ENCODE measurements at regions not wholly inside any gene's neighbourhood (a gene's known extent, or its start where the extent isn't known, plus 50 kb on each side); places are given as distances from the start of the nearest gene placed in this dataset.
"Not testable (repeated sequence)": the region's sequence is repeated elsewhere in the genome, so short reads cannot be mapped to it uniquely, and the experiment has no call there.

GRCh38 chr19:27971071-27971470 lies 1241.9 kb downstream of the UQCRFS1 start:
- H3K9me3 ChIP-seq: no peaks in the 10 kb centered on the region
- ATAC-seq (peak; percentile 23), DNase-seq (no peak)
- H3K36me3 ChIP-seq: no peaks in the 10 kb centered on the region
- no peak overlapping the region for H3K27ac ChIP-seq
- H3K4me3 ChIP-seq: no peak overlapping the region
- no peaks in the 10 kb centered on the region for H3K4me1 ChIP-seq
- intact Hi-C loops (cut with DNase I): no loop called here
- H3K27me3 ChIP-seq: no peaks in the 10 kb centered on the region
- no peak for TF ChIP-seq CTCF (IDR thresholded peaks at IDR 0.05)

- H3K27ac ChIP-seq: no peak overlapping the region
- intact Hi-C loops (cut with DNase I): no loop called here
- H3K4me3 ChIP-seq: no peak overlapping the region
- DNase-seq: peak in 1 of 4 donors; percentile 16
- H3K4me1 ChIP-seq: no peaks in the 10 kb centered on the region
- H3K9me3 ChIP-seq: no peaks in the 10 kb centered on the region
- TF ChIP-seq CTCF (IDR thresholded peaks at IDR 0.05): peak; percentile 30 to 61
- no peaks in the 10 kb centered on the region for H3K36me3 ChIP-seq
- no peak for ATAC-seq
- H3K27me3 ChIP-seq: no peaks in the 10 kb centered on the region
These were observed 1246.5 kb downstream of the UQCRFS1 start for GRCh38 chr19:27966390-27966816.

- DNase-seq (peak in 2 of 4 donors; percentile 48 to 69), ATAC-seq (no peak)
- H3K27ac ChIP-seq: no peak overlapping the region
- intact Hi-C loops (cut with DNase I): no loop called here
- H3K36me3 ChIP-seq: no peaks in the 10 kb centered on the region
- no peaks in the 10 kb centered on the region for H3K4me1 ChIP-seq
- no peak overlapping the region for H3K4me3 ChIP-seq
- no peaks in the 10 kb centered on the region for H3K9me3 ChIP-seq
- no peaks in the 10 kb centered on the region for H3K27me3 ChIP-seq
- no peak for TF ChIP-seq CTCF (IDR thresholded peaks at IDR 0.05)
These were observed 1248.8 kb downstream of the UQCRFS1 start for GRCh38 chr19:27964185-27964584.

- intact Hi-C loops (cut with DNase I): no loop called here
- H3K27me3 ChIP-seq: no peaks in the 10 kb centered on the region
- no peak overlapping the region for H3K27ac ChIP-seq
- no peaks in the 10 kb centered on the region for H3K36me3 ChIP-seq
- DNase-seq (no peak), ATAC-seq (no peak)
- H3K9me3 ChIP-seq: no peaks in the 10 kb centered on the region
- H3K4me3 ChIP-seq: no peak overlapping the region
- TF ChIP-seq CTCF (IDR thresholded peaks at IDR 0.05): no peak
- H3K4me1 ChIP-seq: no peaks in the 10 kb centered on the region
These were observed 1250.7 kb downstream of the UQCRFS1 start for GRCh38 chr19:27962264-27962663.

- ATAC-seq: no peak
These were observed 1257.2 kb downstream of the UQCRFS1 start for GRCh38 chr19:27955485-27956480.

GRCh38 chr19:27942607-27943006 lies 1270.3 kb downstream of the UQCRFS1 start:
- ATAC-seq; H3K27me3 ChIP-seq; intact Hi-C loops (cut with DNase I); H3K27ac ChIP-seq; DNase-seq; H3K36me3 ChIP-seq; H3K4me3 ChIP-seq; H3K4me1 ChIP-seq: not testable (repeated sequence)
- peaks cover 0 to 30% of the 10 kb centered on the region in 2 donors for H3K9me3 ChIP-seq

More at GRCh38 chr19:27955485-27956480, 1257.2 kb downstream of the UQCRFS1 start:
- no peak for TF ChIP-seq CTCF (IDR thresholded peaks at IDR 0.05)
- DNase-seq: no peak
- H3K27me3 ChIP-seq: no peaks in the 10 kb centered on the region
- H3K27ac ChIP-seq: no peak overlapping the region
- no peaks in the 10 kb centered on the region for H3K9me3 ChIP-seq
- H3K4me1 ChIP-seq: no peaks in the 10 kb centered on the region
- intact Hi-C loops (cut with DNase I): no loop called here
- no peaks in the 10 kb centered on the region for H3K36me3 ChIP-seq
- H3K4me3 ChIP-seq: no peak overlapping the region

Measured in left lung (tissue), 4 donors.